NOMO-1 treated with dmso at 0.1 percent for 144 hours (cell line): ENCODE measurements at regions not wholly inside any gene's neighbourhood (a gene's known extent, or its start where the extent isn't known, plus 50 kb on each side); places are given as distances from the start of the nearest gene placed in this dataset.
"Not testable (repeated sequence)": the region's sequence is repeated elsewhere in the genome, so short reads cannot be mapped to it uniquely, and the experiment has no call there.

ENCODE experiments used
- DNase-seq: peaks from one replicate; lab custom pipeline; 2025; ENCODE audit not compliant: unreplicated experiment; lab: John Stamatoyannopoulos, UW

GRCh38 chr20:51306081-51306480 is 236.4 kb downstream of the NFATC2 start:
- no peak for DNase-seq

DNA sequence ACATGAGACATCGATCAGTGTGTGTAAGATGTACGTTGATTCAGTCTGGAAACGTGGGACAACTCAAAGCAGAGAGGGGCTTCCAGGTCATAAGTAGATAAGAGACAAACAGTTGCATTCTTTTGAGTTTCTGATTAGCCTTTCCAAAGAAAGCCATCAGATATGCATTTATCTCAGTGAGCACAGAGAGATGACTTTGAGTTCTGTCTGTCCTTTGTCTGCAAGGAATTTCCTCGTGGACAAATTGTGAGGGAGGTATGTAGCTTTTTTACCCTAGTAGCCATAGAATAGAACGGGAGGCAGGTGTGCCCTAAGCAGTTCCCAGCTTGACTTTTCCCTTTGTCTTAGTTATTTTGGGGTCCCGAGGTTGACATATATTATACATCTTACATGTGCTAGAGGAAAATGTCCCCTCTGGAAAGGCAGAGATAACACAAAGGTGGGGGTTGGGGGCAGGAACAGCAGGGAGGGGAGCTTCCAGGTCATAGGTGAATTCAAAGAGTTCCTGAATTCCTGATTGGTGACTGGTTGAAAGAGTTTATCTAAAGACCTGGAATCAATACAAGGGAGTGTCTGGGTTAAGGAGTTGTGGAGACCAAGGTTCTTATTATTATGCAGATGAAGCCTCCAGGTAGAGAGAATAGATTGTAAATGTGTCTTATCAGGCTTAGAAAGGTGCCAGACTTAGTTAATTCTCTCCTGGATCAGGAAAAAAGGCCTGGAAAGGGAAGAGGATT is 237.0 kb downstream of the NFATC2 start:
- DNase-seq, result no peak

DNA sequence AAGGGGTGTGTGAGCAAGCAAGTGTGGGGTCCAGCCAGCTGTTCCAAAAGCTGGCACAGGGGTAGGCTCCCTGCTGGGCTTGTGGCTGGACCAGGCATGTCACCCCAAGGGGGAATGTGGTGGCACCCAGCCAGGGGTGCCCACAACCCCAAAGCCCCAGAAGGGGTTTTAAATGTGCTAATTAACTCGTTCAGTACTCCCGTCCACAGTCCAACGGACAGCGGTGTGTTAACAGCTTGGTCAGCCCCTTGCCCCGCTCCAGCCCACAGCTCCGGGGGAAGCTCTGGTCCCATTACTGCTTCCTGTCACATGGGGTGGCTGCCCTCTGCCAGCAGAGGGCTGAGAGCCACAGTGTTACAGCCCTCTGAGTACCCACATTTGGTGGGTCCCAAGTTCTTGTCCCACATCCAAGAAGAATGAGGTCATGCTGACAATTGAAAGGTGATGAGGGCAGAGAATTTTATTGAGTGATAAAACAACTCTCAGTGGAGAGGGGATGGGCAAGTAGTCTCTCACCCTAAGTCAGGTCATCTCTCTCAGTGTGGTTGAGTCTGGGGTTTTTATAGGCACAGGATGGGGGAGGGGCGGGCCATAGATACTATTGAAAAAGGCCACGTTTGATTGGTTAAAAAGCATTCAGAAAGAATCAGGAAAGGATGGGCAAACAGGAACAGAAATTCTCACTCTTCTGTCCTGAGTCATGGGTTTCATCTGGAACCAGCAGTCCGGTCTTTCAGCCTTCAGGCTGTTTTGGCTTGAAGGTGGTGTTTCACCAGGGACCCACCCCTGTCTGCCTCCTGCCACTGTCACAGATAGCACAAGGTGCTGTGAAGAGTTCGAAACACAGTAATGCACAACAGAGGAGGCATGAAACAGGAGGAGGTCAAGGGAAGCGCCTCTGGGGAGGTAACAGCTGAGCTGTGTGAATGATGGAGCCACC is 238.5 kb downstream of the NFATC2 start:
- DNase-seq, result no peak

DNA sequence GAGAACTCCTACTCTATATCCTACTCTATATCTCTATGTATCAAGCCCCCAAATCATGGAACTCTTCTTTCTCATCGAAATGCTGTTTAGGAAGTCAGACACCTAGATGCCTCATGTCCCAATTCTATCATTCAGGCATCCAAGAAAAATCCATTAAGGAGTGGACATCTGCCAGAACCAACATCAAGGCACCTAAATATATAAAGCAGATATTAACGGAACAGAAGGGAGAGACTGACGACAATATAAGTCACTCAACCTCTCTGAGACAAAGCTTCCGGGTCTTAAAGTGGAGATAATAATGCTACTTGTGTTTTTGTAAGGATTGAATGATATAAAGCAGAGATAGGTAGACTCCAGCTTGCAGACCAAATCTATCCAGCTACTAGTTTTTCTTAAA is 241.5 kb downstream of the NFATC2 start:
- DNase-seq, result no peak

- no peak for DNase-seq
Measured at GRCh38 chr20:51300104-51300503, 242.4 kb downstream of the NFATC2 start.

GRCh38 chr20:51299413-51299812 is 243.1 kb downstream of the NFATC2 start:
- no peak for DNase-seq

DNA sequence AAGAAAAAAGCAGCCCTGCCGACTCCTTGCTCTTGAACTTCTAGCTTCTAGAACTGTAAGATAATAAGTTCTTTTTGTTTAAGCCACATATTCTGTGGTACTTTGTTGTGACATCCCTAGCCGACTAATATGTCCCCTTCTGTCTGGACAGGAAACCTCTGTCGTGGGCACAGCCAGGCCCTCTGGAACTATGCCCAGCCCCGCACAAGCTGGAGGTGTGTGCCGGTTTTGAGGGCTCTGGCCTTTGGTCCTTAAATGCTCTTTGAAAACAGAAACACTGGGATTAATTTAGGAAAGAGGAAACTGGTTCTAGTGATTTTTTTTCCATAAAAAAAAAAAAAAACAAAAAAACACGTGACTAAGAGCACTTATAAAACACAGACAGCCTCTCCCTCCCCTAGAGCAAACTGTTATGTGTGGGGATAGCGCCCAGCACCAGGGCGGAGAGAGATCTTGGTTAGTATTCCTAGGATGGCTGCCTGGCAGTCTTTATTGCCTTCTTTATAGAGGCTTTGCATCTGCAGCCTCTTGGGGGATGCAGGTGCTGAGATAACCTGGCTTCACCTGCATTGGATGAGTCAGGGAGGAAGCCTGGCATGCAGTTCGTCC is 244.3 kb downstream of the NFATC2 start:
- DNase-seq, result no peak

DNA sequence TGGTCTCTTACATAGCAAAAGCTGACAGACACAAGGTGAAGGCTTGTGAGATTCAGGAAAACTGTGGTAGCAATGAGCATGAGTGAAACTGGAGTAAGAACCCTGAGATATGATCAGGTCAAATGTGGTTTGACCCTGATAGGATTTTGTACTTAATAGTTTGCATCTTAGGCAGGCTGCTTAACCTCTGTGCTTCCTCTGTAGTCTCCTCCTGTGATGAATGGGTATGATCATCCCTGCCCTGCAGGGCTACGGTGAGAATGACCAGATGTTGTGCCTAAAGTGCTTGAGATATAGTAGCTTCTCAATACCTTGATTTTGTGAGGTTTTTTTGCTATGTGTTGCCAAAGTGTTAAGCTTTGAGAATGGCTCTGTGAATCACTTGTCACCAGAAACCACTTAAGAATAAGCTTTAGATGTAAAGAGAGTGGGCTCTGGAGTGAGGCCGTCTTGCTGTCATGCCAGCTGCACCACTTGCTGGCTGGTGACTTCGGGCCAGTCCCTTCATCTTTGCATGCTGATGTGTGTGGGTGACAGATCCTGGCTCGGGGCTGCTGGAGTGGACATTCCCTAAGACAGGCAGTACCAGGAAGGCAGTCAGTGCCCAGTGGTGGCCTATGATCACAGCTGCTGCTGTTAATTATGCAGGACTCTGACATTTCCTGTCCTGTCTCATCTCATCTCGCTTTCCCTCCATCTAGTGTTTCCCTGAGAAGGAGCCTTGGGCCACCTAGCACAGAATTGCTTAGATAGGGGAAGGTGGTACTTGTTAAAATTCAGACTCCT is 254.7 kb downstream of the NFATC2 start:
- DNase-seq, result no peak

DNA sequence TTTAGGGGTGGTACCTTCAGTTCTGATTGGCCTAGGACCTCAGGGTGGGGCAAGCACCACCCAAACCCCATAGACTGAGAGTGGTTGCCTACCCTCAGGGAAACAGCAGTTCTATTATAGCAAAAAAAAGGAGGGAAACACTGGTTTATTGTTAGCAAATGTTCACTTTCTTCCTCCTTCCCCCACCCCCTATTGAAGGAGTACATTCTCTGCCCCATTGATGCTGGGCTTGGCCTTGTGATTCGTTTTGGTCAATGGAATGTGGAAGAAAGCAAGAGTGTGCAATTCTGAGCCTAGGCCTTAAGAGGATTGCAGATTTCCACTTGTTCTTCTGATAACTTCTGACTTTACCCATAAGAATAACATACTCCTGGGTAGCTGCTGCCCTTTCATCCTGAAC is 255.8 kb downstream of the NFATC2 start:
- DNase-seq, result no peak

DNA sequence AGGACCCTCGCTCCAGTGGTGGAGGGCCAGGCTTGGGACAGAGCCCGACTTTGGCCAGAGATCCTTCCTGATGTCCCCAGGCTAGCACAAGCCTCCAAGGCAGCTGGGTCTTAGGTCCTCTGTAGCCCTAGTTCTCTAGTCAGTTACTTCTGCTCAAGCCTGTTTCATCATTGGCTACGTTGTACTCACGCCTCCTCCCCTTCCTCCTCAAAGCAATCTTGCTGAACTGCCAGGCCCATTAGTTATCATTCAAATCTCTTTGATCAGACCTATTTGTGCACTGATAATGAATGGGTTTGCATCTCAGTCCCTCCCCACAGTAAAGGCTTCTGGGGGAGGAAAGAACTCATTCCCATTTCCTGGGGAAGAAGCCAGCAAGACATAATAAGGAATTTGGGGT is 256.8 kb downstream of the NFATC2 start:
- no peak for DNase-seq

- no peak for DNase-seq
Measured at GRCh38 chr20:51284871-51285270, 257.6 kb downstream of the NFATC2 start.

DNA sequence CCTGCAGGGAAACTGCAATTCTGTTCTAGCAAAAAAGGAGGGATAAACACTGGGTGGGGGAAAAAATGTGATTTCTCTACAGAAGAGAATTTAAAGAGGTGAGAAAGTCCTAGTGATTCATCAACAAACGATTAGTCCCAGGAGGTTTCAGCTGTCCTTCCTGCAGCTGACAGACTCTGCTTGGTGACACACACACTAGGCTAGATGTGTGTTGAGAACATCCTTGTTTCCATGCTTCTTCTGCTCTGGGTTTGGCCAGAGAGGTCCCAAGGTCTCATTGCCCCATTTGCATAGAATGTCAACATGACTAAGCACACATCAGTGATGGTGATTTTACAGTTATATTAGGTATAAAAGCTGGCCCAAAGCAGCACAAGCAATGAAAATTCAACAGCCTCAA is 258.3 kb downstream of the NFATC2 start:
- no peak for DNase-seq

- DNase-seq, result no peak
Measured at GRCh38 chr20:51281521-51281920, 258.6 kb upstream of the KCNG1 start.

- no peak for DNase-seq
Measured at GRCh38 chr20:51280047-51280446, 257.1 kb upstream of the KCNG1 start.

DNA sequence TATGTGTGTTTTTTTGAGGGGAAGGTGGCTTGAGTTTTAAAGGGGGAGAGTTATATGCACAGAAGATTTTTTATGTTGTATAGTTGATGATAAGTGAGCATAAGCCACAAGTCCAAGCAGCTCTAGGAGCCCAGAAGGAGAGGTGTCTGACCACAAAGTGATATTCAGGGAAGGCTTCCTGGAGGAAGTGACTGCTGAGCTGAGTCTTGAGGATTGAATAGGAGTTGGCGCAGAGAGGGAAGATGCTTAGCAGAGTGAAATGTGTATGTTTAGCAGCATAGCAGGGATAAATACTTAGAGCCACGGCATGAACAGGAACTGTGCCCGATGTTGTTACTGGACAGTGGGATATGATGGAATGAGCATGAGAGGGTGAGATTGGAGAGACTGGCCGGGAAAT is 255.1 kb upstream of the KCNG1 start:
- no peak for DNase-seq

- DNase-seq, result no peak
Measured at GRCh38 chr20:51276296-51276695, 253.4 kb upstream of the KCNG1 start.

- no peak for DNase-seq
Measured at GRCh38 chr20:51275826-51276225, 252.9 kb upstream of the KCNG1 start.

DNA sequence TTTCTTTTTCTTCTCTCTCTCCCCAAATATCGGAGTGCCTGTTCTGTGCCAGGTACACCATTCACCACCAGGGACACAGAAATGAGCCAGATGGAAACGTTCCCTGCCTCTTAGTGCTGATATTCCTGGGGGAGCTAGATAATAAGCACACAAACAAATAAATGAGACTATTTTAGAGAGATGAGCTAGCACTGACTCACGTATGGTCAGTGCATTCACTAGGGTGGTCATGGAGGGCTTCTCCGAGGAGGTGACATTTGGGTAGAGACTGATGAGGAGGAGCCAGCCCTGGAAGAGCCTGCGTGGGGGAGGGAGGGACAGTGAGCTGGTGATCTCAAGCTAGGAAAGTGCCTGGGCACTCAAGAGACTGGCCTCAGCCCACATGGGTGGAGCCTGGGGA is 252.3 kb upstream of the KCNG1 start:
- no peak for DNase-seq

DNA sequence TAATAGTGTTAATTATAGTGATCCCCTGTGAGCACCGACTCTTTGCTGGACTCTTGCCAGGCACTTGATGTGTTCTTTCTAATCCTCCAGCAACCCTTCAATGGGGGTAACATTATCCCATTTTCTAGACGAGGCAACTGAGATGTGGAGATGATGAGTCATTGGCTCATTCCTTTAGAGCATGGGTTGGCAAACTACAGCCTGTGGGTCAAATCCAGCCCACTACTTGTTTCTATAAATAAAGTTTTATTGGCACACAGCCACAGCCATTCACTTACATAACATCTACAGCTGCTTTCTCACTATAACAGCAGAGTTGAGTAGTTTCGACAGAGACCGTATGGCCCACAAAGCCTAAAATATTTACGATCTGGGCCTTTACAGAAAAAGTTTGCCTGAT is 249.5 kb upstream of the KCNG1 start:
- DNase-seq, result no peak

GRCh38 chr20:51271931-51272330 is 249.0 kb upstream of the KCNG1 start:
- no peak for DNase-seq

DNA sequence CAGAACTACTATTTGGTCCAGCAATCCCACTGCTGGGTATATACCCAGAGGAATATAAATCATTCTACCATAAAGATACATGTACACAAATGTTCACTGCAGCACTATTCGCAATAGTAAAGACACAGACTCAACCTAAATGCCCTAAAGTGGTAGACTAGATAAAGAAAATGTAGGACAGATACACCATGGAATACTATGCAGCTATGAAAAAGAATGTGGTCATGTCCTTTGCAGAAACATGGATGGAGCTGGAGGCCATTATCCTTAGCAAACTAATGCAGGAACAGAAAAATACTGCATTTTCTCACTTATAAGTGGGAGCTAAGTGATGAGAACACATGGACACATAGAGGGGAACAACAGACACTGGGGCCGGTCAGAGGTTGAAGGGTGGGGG is 248.4 kb upstream of the KCNG1 start:
- not testable (repeated sequence) for DNase-seq
